H9 (cell line): ENCODE measurements at regions not wholly inside any gene's neighbourhood (a gene's known extent, or its start where the extent isn't known, plus 50 kb on each side); places are given as distances from the start of the nearest gene placed in this dataset.

Source experiments
- DNase-seq: peaks from one replicate; pipeline ENCODE4 v3.0.0-alpha.2; 2017
- H2AFZ ChIP-seq: one replicate; pipeline ENCODE4 v1.6.1; 2013; ENCODE audit warnings: mild to moderate bottlenecking, low read length, control low read depth, moderate library complexity
- H2AK5ac ChIP-seq: 2 replicates; pipeline ENCODE4 v1.6.1; 2013; ENCODE audit warnings: low read length, control low read depth, mixed read lengths; ENCODE audit not compliant: insufficient read length
- H2BK120ac ChIP-seq: one replicate; pipeline ENCODE4 v1.6.1; 2013; ENCODE audit warnings: low read depth, mild to moderate bottlenecking, low read length, control low read depth, inconsistent platforms; ENCODE audit not compliant: poor library complexity, severe bottlenecking
- H2BK12ac ChIP-seq: 2 replicates; pipeline ENCODE4 v1.6.1; 2013; ENCODE audit warnings: low read length, control low read depth, mixed read lengths, low read depth; ENCODE audit not compliant: insufficient read length
- H2BK15ac ChIP-seq: 2 replicates; pipeline ENCODE4 v1.6.1; 2013; ENCODE audit warnings: low read depth, low read length, control low read depth
- H2BK20ac ChIP-seq: one replicate; pipeline ENCODE4 v1.6.1; 2013; ENCODE audit warnings: low read depth, mild to moderate bottlenecking, low read length, control low read depth, inconsistent platforms; ENCODE audit not compliant: poor library complexity, severe bottlenecking
- H2BK5ac ChIP-seq: 2 replicates; pipeline ENCODE4 v1.6.1; 2013; ENCODE audit warnings: low read length, control low read depth, mixed read lengths; ENCODE audit not compliant: insufficient read length
- H3K14ac ChIP-seq: 2 replicates; pipeline ENCODE4 v1.6.1; 2013; ENCODE audit warnings: low read length, control low read depth; ENCODE audit not compliant: insufficient read depth
- H3K18ac ChIP-seq: 2 replicates; pipeline ENCODE4 v1.6.1; 2013; ENCODE audit warnings: low read depth, mild to moderate bottlenecking, mixed read lengths, low read length, control low read depth; ENCODE audit not compliant: insufficient read length
- H3K23ac ChIP-seq: 2 replicates; pipeline ENCODE4 v1.6.1; 2013; ENCODE audit warnings: low read length, control low read depth, mixed read lengths, low read depth; ENCODE audit not compliant: insufficient read length
- H3K23me2 ChIP-seq: 2 replicates; pipeline ENCODE4 v1.6.1; 2013; ENCODE audit warnings: low read depth, mild to moderate bottlenecking, mixed read lengths, low read length, control low read depth; ENCODE audit not compliant: insufficient read length, poor library complexity, severe bottlenecking
- H3K27ac ChIP-seq: 2 replicates; pipeline ENCODE4 v1.5.1; 2013; ENCODE audit warnings: low read length, control low read depth, mixed read lengths, low read depth; ENCODE audit not compliant: insufficient read length
- H3K27me3 ChIP-seq: 2 replicates; pipeline ENCODE4 v1.6.1; 2013; ENCODE audit warnings: low read length, control low read depth, inconsistent platforms; ENCODE audit not compliant: insufficient read depth
- H3K4ac ChIP-seq: 2 replicates; pipeline ENCODE4 v1.6.1; 2013; ENCODE audit warnings: low read depth, mild to moderate bottlenecking, control low read depth, inconsistent platforms, low read length, moderate library complexity
- H3K4me1 ChIP-seq: 2 replicates; pipeline ENCODE4 v1.6.1; 2013; ENCODE audit warnings: low read length, control low read depth, inconsistent platforms; ENCODE audit not compliant: insufficient read depth
- H3K4me2 ChIP-seq: 2 replicates; pipeline ENCODE4 v1.6.1; 2013; ENCODE audit warnings: low read length, control low read depth, mixed read lengths; ENCODE audit not compliant: insufficient read length, insufficient read depth
- H3K56ac ChIP-seq: 2 replicates; pipeline ENCODE4 v1.6.1; 2013; ENCODE audit warnings: low read depth, mild to moderate bottlenecking, mixed read lengths, low read length, control low read depth; ENCODE audit not compliant: insufficient read length
- H3K79me1 ChIP-seq: 2 replicates; pipeline ENCODE4 v1.6.1; 2013; ENCODE audit warnings: low read depth, mild to moderate bottlenecking, moderate library complexity, low read length, control low read depth, inconsistent platforms; ENCODE audit not compliant: insufficient read depth, poor library complexity, severe bottlenecking
- H3K79me2 ChIP-seq: 2 replicates; pipeline ENCODE4 v1.6.1; 2013; ENCODE audit warnings: low read length, control low read depth, inconsistent platforms; ENCODE audit not compliant: insufficient read depth
- H3K9ac ChIP-seq: 2 replicates; pipeline ENCODE4 v1.6.1; 2013; ENCODE audit warnings: low read length, control low read depth, mixed read lengths; ENCODE audit not compliant: insufficient read length; ENCODE audit errors: extremely low read depth
- H3K9me3 ChIP-seq: one replicate; pipeline ENCODE4 v1.6.1; 2013; ENCODE audit warnings: low read depth, low read length, inconsistent platforms; ENCODE audit not compliant: control insufficient read depth
- H3T11ph ChIP-seq: one replicate; pipeline ENCODE4 v1.6.1; 2013; ENCODE audit warnings: mild to moderate bottlenecking, low read length, control low read depth, inconsistent platforms
- H4K20me1 ChIP-seq: one replicate; pipeline ENCODE4 v1.6.1; 2013; ENCODE audit not compliant: control insufficient read depth, insufficient read length, insufficient read depth
- H4K5ac ChIP-seq: 2 replicates; pipeline ENCODE4 v1.6.1; 2013; ENCODE audit warnings: low read depth, mild to moderate bottlenecking, mixed read lengths, low read length, control low read depth; ENCODE audit not compliant: insufficient read length
- H4K8ac ChIP-seq: replicated peaks from 2 replicates; pipeline ENCODE4 v1.6.1; 2013; ENCODE audit warnings: low read length, control low read depth, mixed read lengths, low read depth; ENCODE audit not compliant: insufficient read length
- H4K91ac ChIP-seq: 2 replicates; pipeline ENCODE4 v1.6.1; 2013; ENCODE audit warnings: low read depth, mild to moderate bottlenecking, moderate library complexity, mixed read lengths, low read length, control low read depth; ENCODE audit not compliant: insufficient read length
- H3K27ac Mint-ChIP-seq, 3 experiments: 2 replicates in 2 of 3; 3 replicates in 1 of 3; pipeline ENCODE4 v1.8.0; 2020 to 2021; ENCODE audit warnings: mixed read lengths in 3 of 3, mild to moderate bottlenecking in 1 of 3, moderate library complexity in 1 of 3
- H3K27me3 Mint-ChIP-seq: 2 replicates; pipeline ENCODE4 v1.8.0; 2021; ENCODE audit warnings: low read depth, mild to moderate bottlenecking, moderate library complexity, mixed read lengths
- H3K36me3 Mint-ChIP-seq, 3 experiments: 2 replicates in 2 of 3; 3 replicates in 1 of 3; pipeline ENCODE4 v1.8.0; 2020 to 2021; ENCODE audit warnings: low read depth in 3 of 3, mixed read lengths in 3 of 3; ENCODE audit not compliant: insufficient read depth in 1 of 3
- H3K4me1 Mint-ChIP-seq, 2 experiments: 2 replicates each; pipeline ENCODE4 v1.8.0; 2020; ENCODE audit warnings: mixed read lengths in 2 of 2
- H3K4me3 Mint-ChIP-seq, 2 experiments: 2 replicates in 1 of 2; 3 replicates in 1 of 2; pipeline ENCODE4 v1.8.0; 2020 to 2021; ENCODE audit warnings: mild to moderate bottlenecking in 2 of 2, mixed read lengths in 2 of 2, moderate library complexity in 1 of 2
- H3K9me3 Mint-ChIP-seq, 2 experiments: 2 replicates in 1 of 2; 3 replicates in 1 of 2; pipeline ENCODE4 v1.8.0; 2020; ENCODE audit warnings: mild to moderate bottlenecking in 2 of 2, mixed read lengths in 2 of 2, moderate library complexity in 1 of 2
- WGBS: extraction: QIAGEN DNeasy Blood & Tissue Kit; methylation state at CpG from one replicate; pipeline ENCODE4 v1.1.7; 2013; ENCODE audit warnings: missing lambda C conversion rate, low lambda C conversion rate, mixed read lengths; ENCODE audit not compliant: insufficient read length; ENCODE audit errors: extremely low coverage; 5-methylcytosine and 5-hydroxymethylcytosine counted together
- TF ChIP-seq, protein P1 (sequence below): fragments of 200-600 bp; sonication (generic); conservative IDR thresholded peaks from 3 replicates; pipeline ENCODE4 v1.8.0; 2021; ENCODE audit warnings: antibody characterized with exemption, mild to moderate bottlenecking

DNA sequence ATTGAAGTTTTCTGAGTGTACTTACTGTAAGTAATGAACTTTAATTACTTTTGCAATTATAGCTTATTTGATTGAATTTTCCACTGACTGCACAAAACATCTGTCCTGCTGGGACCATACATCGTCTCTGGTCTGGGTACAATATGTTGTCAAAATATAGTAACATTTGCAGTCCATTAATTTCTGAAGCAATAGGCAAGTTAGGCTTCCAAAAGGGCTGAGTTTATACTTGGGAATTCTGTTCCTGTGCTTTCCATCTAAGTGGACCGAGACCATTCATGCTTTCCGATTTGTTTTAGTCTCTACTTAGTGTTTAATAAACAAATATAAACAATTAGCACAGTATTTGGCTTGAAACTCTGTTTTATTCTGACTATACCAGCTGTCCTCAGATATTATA, 139.3 kb downstream of the RFPL4B start:
- Mint-ChIP-seq H3K4me1 (0 out of 4 replicates have a peak, but pooled peaks cover 0 to 3% of the 10 kb centered on the region in 2 experiments), H3K4me3 (no peak overlapping the region), H3K27ac (no peak overlapping the region), H3K36me3 (no peaks in the 10 kb centered on the region), H3K9me3 (no peaks in the 10 kb centered on the region), H3K27me3 (no peaks in the 10 kb centered on the region)
- Histone ChIP-seq H3K4me2 (no peak overlapping the region), H2BK15ac (no peak overlapping the region), H2BK20ac (no peak overlapping the region), H2BK120ac (no peak overlapping the region), H4K5ac (no peak overlapping the region), H3K79me1 (no peaks in the 10 kb centered on the region), H3K9ac (no peak overlapping the region), H3K4me1 (no peaks in the 10 kb centered on the region), H2BK5ac (no peak overlapping the region), H4K8ac (no peak overlapping the region), H3T11ph (no peak overlapping the region), H3K27me3 (no peaks in the 10 kb centered on the region), H3K18ac (no peak overlapping the region), H3K9me3 (no peaks in the 10 kb centered on the region), H4K91ac (no peak overlapping the region), H3K4ac (no peak overlapping the region), H3K23me2 (no peaks in the 10 kb centered on the region), H3K27ac (no peak overlapping the region), H2BK12ac (no peak overlapping the region), H3K23ac (no peak overlapping the region), H2AFZ (no peak overlapping the region), H3K14ac (no peak overlapping the region), H4K20me1 (no peaks in the 10 kb centered on the region), H3K56ac (no peak overlapping the region), H2AK5ac (no peak overlapping the region), H3K79me2 (no peaks in the 10 kb centered on the region)
- DNase-seq, result no peak
- no CpG with 5 or more reads among the region's 3 CpGs for WGBS
- TF ChIP-seq, protein P1, sequence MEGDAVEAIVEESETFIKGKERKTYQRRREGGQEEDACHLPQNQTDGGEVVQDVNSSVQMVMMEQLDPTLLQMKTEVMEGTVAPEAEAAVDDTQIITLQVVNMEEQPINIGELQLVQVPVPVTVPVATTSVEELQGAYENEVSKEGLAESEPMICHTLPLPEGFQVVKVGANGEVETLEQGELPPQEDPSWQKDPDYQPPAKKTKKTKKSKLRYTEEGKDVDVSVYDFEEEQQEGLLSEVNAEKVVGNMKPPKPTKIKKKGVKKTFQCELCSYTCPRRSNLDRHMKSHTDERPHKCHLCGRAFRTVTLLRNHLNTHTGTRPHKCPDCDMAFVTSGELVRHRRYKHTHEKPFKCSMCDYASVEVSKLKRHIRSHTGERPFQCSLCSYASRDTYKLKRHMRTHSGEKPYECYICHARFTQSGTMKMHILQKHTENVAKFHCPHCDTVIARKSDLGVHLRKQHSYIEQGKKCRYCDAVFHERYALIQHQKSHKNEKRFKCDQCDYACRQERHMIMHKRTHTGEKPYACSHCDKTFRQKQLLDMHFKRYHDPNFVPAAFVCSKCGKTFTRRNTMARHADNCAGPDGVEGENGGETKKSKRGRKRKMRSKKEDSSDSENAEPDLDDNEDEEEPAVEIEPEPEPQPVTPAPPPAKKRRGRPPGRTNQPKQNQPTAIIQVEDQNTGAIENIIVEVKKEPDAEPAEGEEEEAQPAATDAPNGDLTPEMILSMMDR, result no peak
